Fibroblast of pulmonary artery (primary cell): ENCODE measurements at regions not wholly inside any gene's neighbourhood (a gene's known extent, or its start where the extent isn't known, plus 50 kb on each side); places are given as distances from the start of the nearest gene placed in this dataset.

Experiments used
- DNase-seq: peaks from one replicate; pipeline ENCODE4 v3.0.0-alpha.2; 2010; ENCODE audit warnings: low read depth
- H3K4me3 ChIP-seq: replicated peaks from 2 replicates; pipeline ENCODE4 v1.5.1; 2011; ENCODE audit warnings: low read depth, mild to moderate bottlenecking, control low read depth, low read length, moderate library complexity
- TF ChIP-seq, protein P1 (sequence below): IDR thresholded peaks from 2 replicates; pipeline ENCODE4 v1.5.1; 2011; ENCODE audit warnings: mild to moderate bottlenecking, control low read depth, low read length, inconsistent platforms; ENCODE audit errors: missing control alignments

DNA sequence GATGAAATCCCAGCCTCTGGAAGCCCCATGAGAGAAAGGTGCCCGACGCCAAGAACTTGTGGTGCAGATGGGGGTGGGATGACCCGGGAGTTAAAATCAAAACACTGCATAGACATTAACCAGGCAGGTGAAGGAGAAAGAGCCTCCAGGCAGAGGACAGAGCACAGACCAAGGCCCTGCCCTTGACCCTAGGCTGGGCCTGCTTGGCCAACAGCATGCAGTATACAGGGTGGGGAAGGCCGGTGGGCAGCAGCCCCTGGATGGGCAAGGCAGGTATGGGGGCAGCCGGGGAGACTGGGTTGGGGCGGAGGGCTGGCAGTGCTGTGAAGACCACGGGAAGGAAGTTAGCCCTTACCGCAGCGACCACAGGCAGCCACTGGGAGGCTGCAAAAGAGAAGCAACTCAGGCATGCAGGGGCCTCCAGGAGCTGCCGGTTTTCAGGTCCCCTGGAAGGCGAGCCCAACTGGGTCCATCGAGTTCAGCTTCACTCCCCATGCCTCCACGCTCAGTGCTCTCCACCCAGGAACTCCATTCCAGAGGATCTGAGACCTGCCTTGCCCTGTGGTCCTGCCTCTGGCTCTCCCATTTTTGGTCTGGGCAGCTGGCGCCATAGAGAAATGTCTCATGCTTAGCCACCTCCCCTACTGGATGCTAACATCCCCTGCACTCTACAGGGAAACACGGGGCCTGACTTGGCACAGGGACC lies 81.2 kb downstream of the C16orf95 start:
- DNase-seq, result no peak
- TF ChIP-seq, protein P1, sequence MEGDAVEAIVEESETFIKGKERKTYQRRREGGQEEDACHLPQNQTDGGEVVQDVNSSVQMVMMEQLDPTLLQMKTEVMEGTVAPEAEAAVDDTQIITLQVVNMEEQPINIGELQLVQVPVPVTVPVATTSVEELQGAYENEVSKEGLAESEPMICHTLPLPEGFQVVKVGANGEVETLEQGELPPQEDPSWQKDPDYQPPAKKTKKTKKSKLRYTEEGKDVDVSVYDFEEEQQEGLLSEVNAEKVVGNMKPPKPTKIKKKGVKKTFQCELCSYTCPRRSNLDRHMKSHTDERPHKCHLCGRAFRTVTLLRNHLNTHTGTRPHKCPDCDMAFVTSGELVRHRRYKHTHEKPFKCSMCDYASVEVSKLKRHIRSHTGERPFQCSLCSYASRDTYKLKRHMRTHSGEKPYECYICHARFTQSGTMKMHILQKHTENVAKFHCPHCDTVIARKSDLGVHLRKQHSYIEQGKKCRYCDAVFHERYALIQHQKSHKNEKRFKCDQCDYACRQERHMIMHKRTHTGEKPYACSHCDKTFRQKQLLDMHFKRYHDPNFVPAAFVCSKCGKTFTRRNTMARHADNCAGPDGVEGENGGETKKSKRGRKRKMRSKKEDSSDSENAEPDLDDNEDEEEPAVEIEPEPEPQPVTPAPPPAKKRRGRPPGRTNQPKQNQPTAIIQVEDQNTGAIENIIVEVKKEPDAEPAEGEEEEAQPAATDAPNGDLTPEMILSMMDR, result no peak
- no peak overlapping the region for H3K4me3 ChIP-seq

DNA sequence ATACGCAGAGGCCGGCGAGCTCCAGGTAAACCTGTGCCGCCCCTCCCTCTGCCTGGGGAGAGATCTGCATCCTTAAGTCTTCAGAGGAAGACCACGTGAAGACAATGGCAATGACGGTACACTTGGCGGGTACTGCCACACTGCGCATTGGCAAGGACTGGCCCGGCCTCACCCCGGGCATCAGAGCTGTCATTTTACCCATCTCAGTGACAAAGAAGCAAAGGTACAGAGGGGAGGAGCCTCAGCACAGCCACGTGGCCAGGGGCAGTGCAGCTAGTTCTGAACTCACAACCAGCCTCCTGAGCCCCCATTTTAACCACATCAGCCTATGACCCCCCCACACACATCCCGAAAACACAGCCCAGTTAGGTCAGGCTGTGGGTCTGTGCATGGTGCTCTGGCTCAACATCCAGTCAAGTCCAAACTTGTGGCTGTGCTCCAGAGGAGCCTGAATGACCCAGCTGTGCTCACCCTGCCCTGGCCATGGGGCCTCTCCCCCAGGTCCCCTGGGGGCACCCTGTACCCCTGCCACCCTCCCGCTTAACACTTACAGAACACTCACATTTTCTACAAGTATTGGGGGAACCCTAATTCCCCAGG lies 80.6 kb downstream of the C16orf95 start:
- TF ChIP-seq, protein P1, result no peak
- no peak for DNase-seq
- H3K4me3 ChIP-seq, result no peak overlapping the region

DNA sequence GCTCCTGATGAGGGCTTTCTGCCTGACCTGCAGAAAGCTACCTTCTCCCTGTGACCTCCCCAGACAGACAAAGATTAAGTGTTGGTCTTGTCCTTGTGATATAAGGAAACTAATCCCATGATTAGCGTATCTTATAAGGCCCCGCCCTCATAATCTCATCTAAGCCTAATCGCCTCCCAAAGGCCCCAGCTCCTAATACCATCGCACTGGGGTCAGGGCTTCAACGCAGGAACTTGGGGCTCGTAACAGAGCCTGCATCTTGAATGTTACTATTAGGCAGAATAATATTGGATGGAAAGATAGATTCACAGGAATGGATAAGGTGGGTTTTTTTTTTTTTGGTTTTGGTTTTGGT lies 78.9 kb downstream of the C16orf95 start:
- no peak for DNase-seq
- TF ChIP-seq, protein P1, result no peak
- no peak overlapping the region for H3K4me3 ChIP-seq

DNA sequence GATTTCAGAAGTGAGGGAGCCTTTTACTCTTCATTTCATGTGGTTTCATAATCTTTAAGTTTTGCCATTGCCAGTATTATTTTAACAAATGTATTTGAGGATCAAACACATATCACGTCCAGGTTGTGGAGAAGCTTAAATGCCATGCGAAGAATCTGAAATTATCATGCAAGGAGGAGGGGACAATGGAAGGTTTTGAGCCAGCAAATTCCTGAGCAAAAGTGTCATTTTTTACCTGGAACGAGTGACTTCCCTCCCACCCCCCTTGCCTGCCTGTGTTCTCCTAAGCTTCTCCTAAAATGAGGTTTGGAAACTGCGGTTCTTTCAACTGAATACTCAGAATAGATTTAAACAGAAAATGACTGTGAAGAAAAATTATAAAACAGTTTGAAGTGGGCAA lies 77.6 kb downstream of the C16orf95 start:
- no peak for DNase-seq
- no peak overlapping the region for H3K4me3 ChIP-seq
- TF ChIP-seq, protein P1, result no peak

DNA sequence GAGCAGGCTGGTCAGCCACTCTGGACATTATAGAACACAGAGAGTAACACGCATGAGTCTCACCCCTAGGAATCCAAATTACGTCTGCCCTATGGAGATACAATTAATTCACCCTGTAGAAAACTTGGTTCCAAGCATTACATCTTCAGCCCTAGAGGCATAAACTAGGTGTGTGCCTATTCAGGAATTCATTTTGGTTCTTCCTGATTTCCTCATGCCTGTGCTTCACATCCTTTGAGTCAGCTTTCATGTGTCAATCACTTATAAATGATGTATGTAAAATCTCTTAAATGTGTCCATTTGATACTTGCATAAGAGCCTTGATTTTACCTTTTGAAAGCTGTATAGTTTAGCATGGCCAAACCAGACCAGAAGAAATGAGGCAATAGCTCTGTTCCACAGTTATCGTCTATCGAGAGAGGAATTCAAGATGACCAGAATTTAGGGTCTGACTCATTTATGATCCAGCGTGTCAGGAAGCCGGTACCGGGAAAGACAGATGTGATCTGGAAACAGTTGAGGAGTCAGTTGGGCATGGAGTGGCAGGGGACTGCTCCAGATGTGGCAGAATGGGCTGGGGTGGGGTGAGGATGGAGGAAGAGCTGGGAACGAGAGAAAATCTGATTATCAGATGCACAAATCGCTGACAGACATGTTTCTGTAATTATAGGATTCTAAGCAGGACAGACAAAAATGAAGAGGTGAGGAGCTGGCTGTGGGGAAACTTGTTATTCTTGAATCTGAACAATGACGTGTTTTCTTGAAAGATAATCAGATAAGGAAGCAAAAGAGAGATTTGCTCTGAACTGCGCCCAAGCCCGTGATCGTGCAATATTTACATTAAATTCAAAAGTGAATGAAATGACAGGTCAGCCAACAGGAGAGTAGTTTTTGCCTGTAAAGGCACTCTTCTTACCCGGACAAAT lies 76.7 kb downstream of the C16orf95 start:
- no peak overlapping the region for H3K4me3 ChIP-seq
- TF ChIP-seq, protein P1, result no peak
- no peak for DNase-seq

DNA sequence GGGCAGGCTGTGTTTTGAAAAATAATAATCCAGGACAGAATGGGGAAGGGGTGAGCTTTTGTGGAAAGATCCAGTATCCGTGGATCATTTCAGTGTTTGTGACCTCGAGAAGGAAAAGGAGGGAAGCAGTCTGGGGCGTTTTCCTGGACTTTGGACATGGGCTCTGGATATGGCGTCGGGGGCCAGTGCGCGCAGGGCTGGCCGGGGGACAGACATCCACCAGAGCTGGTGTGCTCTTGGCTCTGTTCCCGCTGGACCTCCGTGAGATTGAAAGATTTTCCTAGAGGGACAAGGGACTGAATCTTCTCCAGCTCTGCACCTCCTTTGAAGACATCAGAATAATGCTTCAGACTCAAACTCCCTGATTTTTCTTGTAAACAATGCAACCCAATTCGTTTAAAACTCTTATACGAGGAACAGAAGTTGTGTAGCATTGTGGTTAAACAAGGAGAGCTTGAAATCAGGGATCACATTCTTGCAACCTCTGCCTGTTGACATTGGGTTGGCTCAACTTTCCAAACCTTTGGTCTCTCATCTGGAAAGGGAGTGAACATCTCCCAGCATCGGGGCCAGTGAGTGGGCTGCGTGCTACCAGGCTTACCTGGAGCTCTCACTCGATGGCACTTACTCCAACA lies 75.9 kb downstream of the C16orf95 start:
- no peak overlapping the region for H3K4me3 ChIP-seq
- DNase-seq, result no peak
- TF ChIP-seq, protein P1, result no peak
